Nephron (organoid): ENCODE measurements at regions not wholly inside any gene's neighbourhood (a gene's known extent, or its start where the extent isn't known, plus 50 kb on each side); places are given as distances from the start of the nearest gene placed in this dataset.

Source experiments
- H3K27ac Mint-ChIP-seq, 3 experiments: 2 replicates each; pipeline ENCODE4 v1.8.0; 2020; ENCODE audit warnings: mixed read lengths in 3 of 3, mild to moderate bottlenecking in 2 of 3, moderate library complexity in 1 of 3
- H3K27me3 Mint-ChIP-seq: 2 replicates; pipeline ENCODE4 v1.8.0; 2021; ENCODE audit warnings: low read depth, mild to moderate bottlenecking, moderate library complexity, mixed read lengths
- H3K36me3 Mint-ChIP-seq: 2 replicates; pipeline ENCODE4 v1.8.0; 2020; ENCODE audit warnings: low read depth, mixed read lengths
- H3K4me1 Mint-ChIP-seq: 2 replicates; pipeline ENCODE4 v1.8.0; 2020; ENCODE audit warnings: mixed read lengths
- H3K4me3 Mint-ChIP-seq, 3 experiments: 2 replicates each; pipeline ENCODE4 v1.8.0; 2020; ENCODE audit warnings: mild to moderate bottlenecking in 3 of 3, mixed read lengths in 3 of 3, moderate library complexity in 2 of 3
- H3K9me3 Mint-ChIP-seq: 2 replicates; pipeline ENCODE4 v1.8.0; 2020; ENCODE audit warnings: mixed read lengths
- CTCF ChIP-seq, 3 experiments: fragments of 200-600 bp; sonication (generic); IDR thresholded peaks; one replicate each; pipeline ENCODE4 v1.5.0; 2021; ENCODE audit warnings: antibody characterized with exemption in 3 of 3; ENCODE audit not compliant: unreplicated experiment in 3 of 3

GRCh38 chr20:17100506-17100905, 126.3 kb upstream of the PCSK2 start:
- TF ChIP-seq CTCF (IDR thresholded peaks at IDR 0.05; ENCODE audit: unreplicated experiment in 3 of 3), result no peak
- Mint-ChIP-seq H3K4me1 (no peaks in the 10 kb centered on the region), H3K36me3 (no peaks in the 10 kb centered on the region), H3K9me3 (no peaks in the 10 kb centered on the region), H3K4me3 (no peak overlapping the region), H3K27ac (no peak overlapping the region), H3K27me3 (peaks cover 6% of the 10 kb centered on the region)

GRCh38 chr20:17107127-17107526, 119.7 kb upstream of the PCSK2 start:
- H3K4me1 Mint-ChIP-seq, result no peaks in the 10 kb centered on the region
- no peak for TF ChIP-seq CTCF (IDR thresholded peaks at IDR 0.05; ENCODE audit: unreplicated experiment in 3 of 3)

GRCh38 chr20:17108896-17109295, 117.9 kb upstream of the PCSK2 start:
- Mint-ChIP-seq H3K4me3 (no peak overlapping the region), H3K9me3 (peaks cover 9% of the 10 kb centered on the region), H3K4me1 (no peaks in the 10 kb centered on the region), H3K27me3 (peaks cover 7% of the 10 kb centered on the region), H3K36me3 (no peaks in the 10 kb centered on the region), H3K27ac (no peak overlapping the region)
- no peak for TF ChIP-seq CTCF (IDR thresholded peaks at IDR 0.05; ENCODE audit: unreplicated experiment in 3 of 3)

More at GRCh38 chr20:17107127-17107526, 119.7 kb upstream of the PCSK2 start:
- no peak overlapping the region for H3K4me3 Mint-ChIP-seq
- H3K27me3 Mint-ChIP-seq, result peaks cover 7% of the 10 kb centered on the region
- no peaks in the 10 kb centered on the region for H3K36me3 Mint-ChIP-seq
- H3K27ac Mint-ChIP-seq, result no peak overlapping the region
- H3K9me3 Mint-ChIP-seq, result peaks cover 4% of the 10 kb centered on the region

GRCh38 chr20:17109307-17109706, 117.5 kb upstream of the PCSK2 start:
- H3K4me1 Mint-ChIP-seq, result no peaks in the 10 kb centered on the region
- H3K27me3 Mint-ChIP-seq, result peaks cover 7% of the 10 kb centered on the region
- H3K27ac Mint-ChIP-seq, result no peak overlapping the region
- no peaks in the 10 kb centered on the region for H3K36me3 Mint-ChIP-seq
- no peak for TF ChIP-seq CTCF (IDR thresholded peaks at IDR 0.05; ENCODE audit: unreplicated experiment in 3 of 3)
- no peak overlapping the region for H3K4me3 Mint-ChIP-seq
- H3K9me3 Mint-ChIP-seq, result peaks cover 9% of the 10 kb centered on the region

GRCh38 chr20:17128206-17128605, 98.6 kb upstream of the PCSK2 start:
- H3K4me3 Mint-ChIP-seq, result no peak overlapping the region
- H3K4me1 Mint-ChIP-seq, result peaks cover 7% of the 10 kb centered on the region
- H3K9me3 Mint-ChIP-seq, result no peaks in the 10 kb centered on the region
- H3K27ac Mint-ChIP-seq, result no peak overlapping the region
- TF ChIP-seq CTCF (IDR thresholded peaks at IDR 0.05; ENCODE audit: unreplicated experiment in 3 of 3), result no peak
- H3K27me3 Mint-ChIP-seq, result peaks cover 4% of the 10 kb centered on the region
- no peaks in the 10 kb centered on the region for H3K36me3 Mint-ChIP-seq

- H3K36me3 Mint-ChIP-seq, result no peaks in the 10 kb centered on the region
- peaks cover 4% of the 10 kb centered on the region for H3K27me3 Mint-ChIP-seq
- H3K4me1 Mint-ChIP-seq, result peaks cover 7% of the 10 kb centered on the region
- no peak overlapping the region for H3K4me3 Mint-ChIP-seq
- H3K9me3 Mint-ChIP-seq, result no peaks in the 10 kb centered on the region
- no peak overlapping the region for H3K27ac Mint-ChIP-seq
- no peak for TF ChIP-seq CTCF (IDR thresholded peaks at IDR 0.05; ENCODE audit: unreplicated experiment in 3 of 3)
Measured at GRCh38 chr20:17129089-17129488, 97.8 kb upstream of the PCSK2 start.
